ENCODE measurements at regions not wholly inside any gene's neighbourhood (a gene's known extent, or its start where the extent isn't known, plus 50 kb on each side); places are given as distances from the start of the nearest gene placed in this dataset.

DNA sequence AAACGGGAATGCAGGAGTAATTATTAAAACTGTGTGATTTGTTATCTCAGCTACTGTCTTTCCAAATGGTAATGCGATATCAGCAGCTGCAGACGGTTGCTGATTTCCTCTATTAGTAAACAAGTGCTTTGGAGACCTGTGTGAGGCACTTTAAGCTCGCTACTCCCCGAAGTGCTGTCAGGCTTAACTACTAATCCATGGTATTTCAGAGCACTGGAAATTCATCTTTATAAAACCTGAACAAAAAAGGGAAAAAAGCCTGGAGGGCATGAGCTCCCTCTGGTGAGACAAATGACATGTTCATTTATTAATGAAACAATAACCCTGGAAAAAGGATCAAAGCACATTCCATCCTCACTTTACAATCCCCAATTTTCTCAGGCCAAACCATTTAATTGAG is 143.6 kb upstream of the OTX2 start:
- no peak overlapping the region for H3K4me3 ChIP-seq
- no peak overlapping the region for H2AFZ ChIP-seq (replicated peaks)
- no peak overlapping the region for H3K9ac ChIP-seq
- H3K27me3 ChIP-seq = no peaks in the 10 kb centered on the region
- H3K9me3 Mint-ChIP-seq = no peaks in the 10 kb centered on the region
- peaks cover 33% of the 10 kb centered on the region for H3K4me1 ChIP-seq
- H3K27ac ChIP-seq = no peak overlapping the region
- peak overlapping the region; percentile 56 for H3K4me2 ChIP-seq
- TF ChIP-seq CTCF (IDR thresholded peaks at IDR 0.05) (no peak), EZH2 (IDR thresholded peaks at IDR 0.05) (no peak), EZH2phosphoT487 (IDR thresholded peaks at IDR 0.05) (no peak)
- no peak overlapping the region for H3K27ac Mint-ChIP-seq
- DNase-seq (ENCODE audit: low spot score) = peak; percentile 48
- no peaks in the 10 kb centered on the region for H3K9me3 ChIP-seq (ENCODE audit: low read depth)
- H3K36me3 ChIP-seq = no peaks in the 10 kb centered on the region
- no peaks in the 10 kb centered on the region for H3K79me2 ChIP-seq (ENCODE audit: low read depth)
- H3K36me3 Mint-ChIP-seq = no peaks in the 10 kb centered on the region
- H3K4me1 Mint-ChIP-seq = peaks cover 26% of the 10 kb centered on the region
- no peaks in the 10 kb centered on the region for H3K27me3 Mint-ChIP-seq (ENCODE audit: insufficient read depth, low read depth)
- peaks cover 21% of the 10 kb centered on the region for H3F3A ChIP-seq (ENCODE audit: low read depth)
- no peaks in the 10 kb centered on the region for H4K20me1 ChIP-seq (ENCODE audit: low read depth)
- H3K4me3 Mint-ChIP-seq = no peak overlapping the region

- H3K4me2 ChIP-seq = peak overlapping the region; percentile 56
- H3K79me2 ChIP-seq (ENCODE audit: low read depth) = no peaks in the 10 kb centered on the region
- DNase-seq (ENCODE audit: low spot score) = peak; percentile 12
- Mint-ChIP-seq H3K9me3 (no peaks in the 10 kb centered on the region), H3K27me3 (ENCODE audit: insufficient read depth, low read depth) (no peaks in the 10 kb centered on the region), H3K4me1 (peaks cover 23% of the 10 kb centered on the region), H3K4me3 (no peak overlapping the region), H3K27ac (no peak overlapping the region), H3K36me3 (no peaks in the 10 kb centered on the region)
- no peaks in the 10 kb centered on the region for H3K27me3 ChIP-seq
- H3K4me3 ChIP-seq = no peak overlapping the region
- H3K36me3 ChIP-seq = no peaks in the 10 kb centered on the region
- TF ChIP-seq CTCF (IDR thresholded peaks at IDR 0.05) (no peak), EZH2 (IDR thresholded peaks at IDR 0.05) (no peak), EZH2phosphoT487 (IDR thresholded peaks at IDR 0.05) (no peak)
- H3K27ac ChIP-seq = no peak overlapping the region
- H3K9me3 ChIP-seq (ENCODE audit: low read depth) = no peaks in the 10 kb centered on the region
- peaks cover 33% of the 10 kb centered on the region for H3K4me1 ChIP-seq
- H2AFZ ChIP-seq (replicated peaks) = no peak overlapping the region
- H3K9ac ChIP-seq = no peak overlapping the region
- no peaks in the 10 kb centered on the region for H4K20me1 ChIP-seq (ENCODE audit: low read depth)
- peaks cover 21% of the 10 kb centered on the region for H3F3A ChIP-seq (ENCODE audit: low read depth)
Measured at GRCh38 chr14:56952766-56953473, 142.6 kb upstream of the OTX2 start.

GRCh38 chr14:56949828-56950227 is 139.5 kb upstream of the OTX2 start:
- no peaks in the 10 kb centered on the region for H3K36me3 ChIP-seq
- H3K4me1 ChIP-seq = peaks cover 46% of the 10 kb centered on the region
- H4K20me1 ChIP-seq (ENCODE audit: low read depth) = no peaks in the 10 kb centered on the region
- no peaks in the 10 kb centered on the region for H3K27me3 ChIP-seq
- H3K4me2 ChIP-seq = no peak overlapping the region
- Mint-ChIP-seq H3K4me1 (peaks cover 23% of the 10 kb centered on the region), H3K4me3 (no peak overlapping the region), H3K27me3 (ENCODE audit: insufficient read depth, low read depth) (no peaks in the 10 kb centered on the region), H3K9me3 (no peaks in the 10 kb centered on the region), H3K36me3 (no peaks in the 10 kb centered on the region), H3K27ac (no peak overlapping the region)
- DNase-seq (ENCODE audit: low spot score) = no peak
- H3K27ac ChIP-seq = no peak overlapping the region
- H3K9me3 ChIP-seq (ENCODE audit: low read depth) = no peaks in the 10 kb centered on the region
- H3K79me2 ChIP-seq (ENCODE audit: low read depth) = no peaks in the 10 kb centered on the region
- H3K4me3 ChIP-seq = no peak overlapping the region
- H3K9ac ChIP-seq = no peak overlapping the region
- TF ChIP-seq EZH2phosphoT487 (IDR thresholded peaks at IDR 0.05) = no peak
- no peak for TF ChIP-seq EZH2 (IDR thresholded peaks at IDR 0.05)
- TF ChIP-seq CTCF (IDR thresholded peaks at IDR 0.05) = no peak
- peaks cover 17% of the 10 kb centered on the region for H3F3A ChIP-seq (ENCODE audit: low read depth)
- no peak overlapping the region for H2AFZ ChIP-seq (replicated peaks)

Measured in neural progenitor cell (in vitro differentiated cells).